ENCODE measurements at regions not wholly inside any gene's neighbourhood (a gene's known extent, or its start where the extent isn't known, plus 50 kb on each side); places are given as distances from the start of the nearest gene placed in this dataset.

DNA sequence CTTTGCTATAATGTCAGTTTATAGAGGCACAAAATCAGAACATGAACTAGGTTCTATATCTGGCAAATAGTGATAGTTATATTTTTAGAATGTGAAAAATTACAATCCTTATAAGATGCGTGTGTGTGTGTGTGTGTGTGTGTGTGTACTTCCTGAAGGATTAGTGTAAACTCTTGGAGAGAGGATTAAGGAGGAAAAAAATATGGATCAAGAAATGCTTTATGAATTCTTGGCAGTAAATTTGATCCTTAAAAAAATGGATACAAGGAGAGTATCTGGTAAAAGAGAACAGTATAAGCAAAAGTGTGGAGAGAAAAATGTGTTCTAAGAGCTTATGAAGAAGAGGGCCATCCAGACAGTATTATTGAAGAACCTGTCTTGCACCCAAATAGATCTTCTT lies 484.3 kb downstream of the ADRA2A start:
- Histone ChIP-seq H4K20me1 (ENCODE audit: control insufficient read depth, insufficient read depth, insufficient read length) (no peaks in the 10 kb centered on the region), H3K4me1 (ENCODE audit: insufficient read depth, low read length) (peaks cover 3% of the 10 kb centered on the region; the same call in 1 of the 2 replicates), H2AK5ac (ENCODE audit: insufficient read length, low read length) (no peak overlapping the region), H2BK20ac (ENCODE audit: low read depth, low read length, poor library complexity, severe bottlenecking) (no peak overlapping the region), H2AFZ (ENCODE audit: low read length) (no peak overlapping the region), H3K79me1 (ENCODE audit: insufficient read depth, low read depth, low read length, poor library complexity, severe bottlenecking) (no peaks in the 10 kb centered on the region), H4K5ac (ENCODE audit: insufficient read length, low read depth, low read length) (no peak overlapping the region), H3K23ac (ENCODE audit: insufficient read length, low read depth, low read length) (no peak overlapping the region), H4K91ac (ENCODE audit: insufficient read length, low read depth, low read length) (no peak overlapping the region), H4K8ac (replicated peaks; ENCODE audit: insufficient read length, low read depth, low read length) (no peak overlapping the region), H3K79me2 (ENCODE audit: insufficient read depth, low read length) (no peaks in the 10 kb centered on the region), H3K56ac (ENCODE audit: insufficient read length, low read depth, low read length) (no peak overlapping the region), H3K9ac (ENCODE audit: extremely low read depth, insufficient read length, low read length) (no peak overlapping the region), H2BK12ac (ENCODE audit: insufficient read length, low read depth, low read length) (no peak overlapping the region), H3K4ac (ENCODE audit: low read depth, low read length) (no peak overlapping the region), H3K9me3 (ENCODE audit: control insufficient read depth, low read depth, low read length) (no peaks in the 10 kb centered on the region), H3K4me2 (ENCODE audit: insufficient read depth, insufficient read length, low read length) (no peak overlapping the region), H3K27me3 (ENCODE audit: insufficient read depth, low read length) (no peaks in the 10 kb centered on the region), H2BK120ac (ENCODE audit: low read depth, low read length, poor library complexity, severe bottlenecking) (no peak overlapping the region), H2BK15ac (ENCODE audit: low read depth, low read length) (no peak overlapping the region), H2BK5ac (ENCODE audit: insufficient read length, low read length) (no peak overlapping the region), H3K27ac (ENCODE audit: insufficient read length, low read depth, low read length) (no peak overlapping the region), H3K18ac (ENCODE audit: insufficient read length, low read depth, low read length) (no peak overlapping the region), H3K23me2 (ENCODE audit: insufficient read length, low read depth, low read length, poor library complexity, severe bottlenecking) (no peaks in the 10 kb centered on the region), H3T11ph (ENCODE audit: low read length) (no peak overlapping the region), H3K14ac (ENCODE audit: insufficient read depth, low read length) (no peak overlapping the region)
- TF ChIP-seq, protein P1, sequence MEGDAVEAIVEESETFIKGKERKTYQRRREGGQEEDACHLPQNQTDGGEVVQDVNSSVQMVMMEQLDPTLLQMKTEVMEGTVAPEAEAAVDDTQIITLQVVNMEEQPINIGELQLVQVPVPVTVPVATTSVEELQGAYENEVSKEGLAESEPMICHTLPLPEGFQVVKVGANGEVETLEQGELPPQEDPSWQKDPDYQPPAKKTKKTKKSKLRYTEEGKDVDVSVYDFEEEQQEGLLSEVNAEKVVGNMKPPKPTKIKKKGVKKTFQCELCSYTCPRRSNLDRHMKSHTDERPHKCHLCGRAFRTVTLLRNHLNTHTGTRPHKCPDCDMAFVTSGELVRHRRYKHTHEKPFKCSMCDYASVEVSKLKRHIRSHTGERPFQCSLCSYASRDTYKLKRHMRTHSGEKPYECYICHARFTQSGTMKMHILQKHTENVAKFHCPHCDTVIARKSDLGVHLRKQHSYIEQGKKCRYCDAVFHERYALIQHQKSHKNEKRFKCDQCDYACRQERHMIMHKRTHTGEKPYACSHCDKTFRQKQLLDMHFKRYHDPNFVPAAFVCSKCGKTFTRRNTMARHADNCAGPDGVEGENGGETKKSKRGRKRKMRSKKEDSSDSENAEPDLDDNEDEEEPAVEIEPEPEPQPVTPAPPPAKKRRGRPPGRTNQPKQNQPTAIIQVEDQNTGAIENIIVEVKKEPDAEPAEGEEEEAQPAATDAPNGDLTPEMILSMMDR (conservative IDR thresholded peaks at IDR 0.05) = no peak
- Mint-ChIP-seq H3K4me1 (peaks cover 41 to 46% of the 10 kb centered on the region in 2 experiments), H3K27me3 (ENCODE audit: low read depth) (no peaks in the 10 kb centered on the region), H3K27ac (no peak overlapping the region; a peak in 2 of 7 replicates), H3K4me3 (no peak overlapping the region), H3K36me3 (ENCODE audit: insufficient read depth in 1 of 3, low read depth in 3 of 3) (no peaks in the 10 kb centered on the region), H3K9me3 (no peaks in the 10 kb centered on the region)
- DNase-seq = no peak
- WGBS (ENCODE audit: extremely low coverage, insufficient read length, low lambda C conversion rate) = no CpG with 5 or more reads among the region's 1 CpG
